AG10803 (cell line): ENCODE measurements at regions not wholly inside any gene's neighbourhood (a gene's known extent, or its start where the extent isn't known, plus 50 kb on each side); places are given as distances from the start of the nearest gene placed in this dataset.

Experiments used
- DNase-seq: peaks from one replicate; pipeline ENCODE4 v3.0.0; 2010; ENCODE audit warnings: low read depth
- H3K4me3 ChIP-seq: 2 replicates; pipeline ENCODE4 v1.5.1; 2011; ENCODE audit warnings: mild to moderate bottlenecking, low read length, control low read depth
- TF ChIP-seq, protein P1 (sequence below): conservative IDR thresholded peaks from 2 replicates; pipeline ENCODE4 v1.5.1; 2011; ENCODE audit warnings: mild to moderate bottlenecking, low read length, control low read depth, inconsistent platforms

DNA sequence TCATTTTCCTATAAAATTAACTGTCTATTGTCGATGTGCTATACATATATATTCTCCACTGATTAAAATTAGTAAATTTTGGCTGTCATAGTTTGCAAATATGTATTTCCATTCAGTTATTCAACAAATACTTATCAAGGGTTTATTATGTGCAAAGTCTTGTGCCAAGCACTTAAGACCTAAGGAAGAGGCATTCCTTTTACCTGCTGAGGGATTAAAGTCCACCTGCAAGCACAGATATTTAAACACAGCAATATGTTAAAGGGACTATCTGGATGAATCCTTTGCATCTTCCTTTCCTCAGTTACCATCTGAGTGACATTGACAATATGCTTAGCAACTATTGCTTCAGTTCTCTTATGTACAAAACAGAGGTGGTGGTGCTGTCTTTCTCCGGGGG lies 89.3 kb downstream of the LIG4 start:
- no peak overlapping the region for H3K4me3 ChIP-seq
- DNase-seq: no peak
- TF ChIP-seq, protein P1, sequence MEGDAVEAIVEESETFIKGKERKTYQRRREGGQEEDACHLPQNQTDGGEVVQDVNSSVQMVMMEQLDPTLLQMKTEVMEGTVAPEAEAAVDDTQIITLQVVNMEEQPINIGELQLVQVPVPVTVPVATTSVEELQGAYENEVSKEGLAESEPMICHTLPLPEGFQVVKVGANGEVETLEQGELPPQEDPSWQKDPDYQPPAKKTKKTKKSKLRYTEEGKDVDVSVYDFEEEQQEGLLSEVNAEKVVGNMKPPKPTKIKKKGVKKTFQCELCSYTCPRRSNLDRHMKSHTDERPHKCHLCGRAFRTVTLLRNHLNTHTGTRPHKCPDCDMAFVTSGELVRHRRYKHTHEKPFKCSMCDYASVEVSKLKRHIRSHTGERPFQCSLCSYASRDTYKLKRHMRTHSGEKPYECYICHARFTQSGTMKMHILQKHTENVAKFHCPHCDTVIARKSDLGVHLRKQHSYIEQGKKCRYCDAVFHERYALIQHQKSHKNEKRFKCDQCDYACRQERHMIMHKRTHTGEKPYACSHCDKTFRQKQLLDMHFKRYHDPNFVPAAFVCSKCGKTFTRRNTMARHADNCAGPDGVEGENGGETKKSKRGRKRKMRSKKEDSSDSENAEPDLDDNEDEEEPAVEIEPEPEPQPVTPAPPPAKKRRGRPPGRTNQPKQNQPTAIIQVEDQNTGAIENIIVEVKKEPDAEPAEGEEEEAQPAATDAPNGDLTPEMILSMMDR: no peak

DNA sequence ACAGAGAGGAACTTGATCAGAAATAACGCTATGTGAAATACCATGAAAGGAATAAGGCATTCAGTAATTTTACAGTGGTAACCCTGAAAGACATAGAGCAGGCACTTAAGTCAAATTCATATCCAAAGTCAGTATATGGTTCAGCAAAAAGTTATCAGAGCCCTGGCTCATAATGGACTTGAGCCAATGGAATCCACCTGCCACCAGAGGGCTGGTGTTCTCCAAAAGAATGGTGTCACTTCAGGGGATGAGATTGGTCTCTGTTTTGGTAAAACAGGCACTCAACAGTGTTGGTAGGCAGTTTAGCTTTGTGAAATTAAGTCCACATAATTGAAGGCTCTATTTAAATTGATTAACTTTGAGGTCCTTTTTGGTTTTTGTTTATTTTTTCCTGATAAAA lies 93.9 kb downstream of the LIG4 start:
- no peak overlapping the region for H3K4me3 ChIP-seq
- TF ChIP-seq, protein P1: no peak
- DNase-seq: no peak

DNA sequence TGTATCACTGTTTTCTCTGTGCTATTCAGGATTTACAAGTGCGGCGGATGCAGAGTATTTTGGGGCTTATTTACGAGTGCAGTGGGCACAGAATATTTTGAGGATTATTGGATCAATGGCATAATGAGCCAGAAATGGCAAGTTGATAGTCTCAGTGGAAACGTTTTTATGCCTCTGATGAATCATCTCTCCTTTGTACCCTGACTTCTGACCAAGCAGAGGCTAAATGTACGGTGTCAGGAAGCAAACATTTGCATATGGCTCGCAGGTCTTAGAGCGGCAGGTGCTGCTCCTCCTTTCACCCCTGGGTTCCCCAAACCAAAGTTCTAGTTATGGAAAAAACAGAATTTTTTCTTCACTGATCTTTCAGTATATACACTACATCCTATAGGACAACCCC lies 94.5 kb downstream of the LIG4 start:
- no peak for DNase-seq
- TF ChIP-seq, protein P1: no peak
- no peak overlapping the region for H3K4me3 ChIP-seq

DNA sequence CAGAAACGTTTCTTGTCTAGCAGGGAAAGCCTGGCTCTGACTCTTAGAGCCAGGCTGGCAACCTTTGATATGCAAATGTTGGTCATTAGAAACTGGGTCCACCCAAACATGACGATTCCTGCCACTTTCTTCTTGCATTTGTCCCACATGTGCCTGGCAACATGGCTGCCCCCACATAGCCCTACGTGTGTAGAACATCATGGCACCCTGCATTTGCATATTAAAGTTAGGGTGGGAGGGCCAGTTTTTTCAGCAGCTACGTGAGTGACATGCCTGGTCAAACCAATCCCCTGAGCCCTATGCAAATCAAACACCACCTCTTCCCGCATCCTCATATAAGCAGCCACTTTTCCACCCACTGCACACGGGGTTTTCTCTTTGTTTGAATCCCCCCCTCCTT lies 95.0 kb downstream of the LIG4 start:
- H3K4me3 ChIP-seq: no peak overlapping the region
- no peak for DNase-seq

DNA sequence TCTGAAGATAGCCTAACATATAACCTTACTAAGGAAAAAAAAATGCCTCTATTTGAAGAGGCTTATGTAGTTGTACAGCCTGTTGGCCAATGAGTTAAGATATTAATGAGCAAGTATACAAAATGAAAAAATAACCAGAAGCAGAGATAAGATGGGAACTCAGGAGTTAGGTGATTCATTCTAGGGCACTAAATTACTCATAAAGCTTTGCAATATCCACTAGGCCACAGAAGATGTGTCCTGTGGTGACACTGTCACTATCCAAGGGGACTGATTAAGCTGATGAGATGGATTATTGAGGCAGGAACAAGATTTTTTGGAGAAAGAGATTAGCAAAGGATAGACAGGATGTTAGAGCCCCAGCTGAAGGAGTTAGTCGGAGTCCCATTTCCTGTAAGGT lies 99.6 kb downstream of the LIG4 start:
- DNase-seq: no peak
- no peak overlapping the region for H3K4me3 ChIP-seq
- TF ChIP-seq, protein P1: no peak

More for the DNA sequence above, 95.0 kb downstream of the LIG4 start:
- TF ChIP-seq, protein P1: no peak

DNA sequence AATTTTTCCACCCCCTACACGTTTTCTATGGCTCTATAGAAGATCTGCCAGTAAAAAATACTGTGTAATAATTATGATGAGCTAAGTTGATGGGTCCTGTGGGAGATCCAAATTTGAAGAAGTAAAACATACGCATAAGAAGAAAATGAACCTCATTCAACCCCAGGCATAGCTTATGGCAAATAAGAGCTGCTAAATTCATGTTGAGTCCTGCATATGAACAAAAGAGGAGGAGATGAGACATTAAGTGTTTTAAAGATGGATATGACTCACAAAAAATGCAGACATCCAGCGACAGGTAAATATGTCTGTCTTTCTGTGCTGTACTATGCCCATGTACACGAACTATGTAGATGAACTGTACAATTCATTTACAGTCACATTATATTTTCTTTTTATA lies 101.9 kb downstream of the LIG4 start:
- H3K4me3 ChIP-seq: no peak overlapping the region
- TF ChIP-seq, protein P1: no peak
- DNase-seq: no peak

DNA sequence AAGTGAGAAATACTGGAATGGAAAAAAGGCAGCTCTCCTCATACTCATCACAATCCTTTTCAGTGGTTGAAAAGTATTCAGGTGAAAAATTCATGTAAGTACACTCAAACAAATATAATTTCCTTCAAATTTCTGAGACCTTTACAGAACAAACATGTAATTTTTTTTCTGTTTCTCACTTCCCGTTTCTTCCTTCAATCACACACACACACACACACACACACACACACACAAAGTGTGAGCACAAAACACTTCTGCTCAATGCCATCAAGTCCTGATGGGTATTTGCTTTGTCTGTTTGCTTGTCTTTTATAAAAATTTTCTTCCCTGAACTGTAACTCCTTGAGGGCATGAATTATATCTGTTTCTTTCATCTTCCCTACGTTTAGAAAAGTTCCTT lies 110.6 kb downstream of the LIG4 start:
- TF ChIP-seq, protein P1: no peak
- no peak overlapping the region for H3K4me3 ChIP-seq
- DNase-seq: no peak
